Mesenchymal stem cell (in vitro differentiated cells and primary cell): ENCODE measurements at regions not wholly inside any gene's neighbourhood (a gene's known extent, or its start where the extent isn't known, plus 50 kb on each side); places are given as distances from the start of the nearest gene placed in this dataset.
A peak's percentile ranks its signal among the peaks of the same experiment; 100 is the strongest.

Experiments used
- DNase-seq: peaks from one replicate; pipeline ENCODE4 v3.0.0-alpha.2; 2013
- H2AFZ ChIP-seq: one replicate; pipeline ENCODE4 v1.6.1; 2013; ENCODE audit warnings: low read depth, mild to moderate bottlenecking, control low read depth, inconsistent platforms, low read length, moderate library complexity
- H2AK5ac ChIP-seq: 2 replicates; pipeline ENCODE4 v1.6.1; 2013; ENCODE audit warnings: low read length, moderate library complexity, mild to moderate bottlenecking, inconsistent platforms; ENCODE audit not compliant: severe bottlenecking
- H2BK120ac ChIP-seq: one replicate; pipeline ENCODE4 v1.6.1; 2013; ENCODE audit warnings: low read depth, mild to moderate bottlenecking, inconsistent platforms, low read length, moderate library complexity
- H2BK12ac ChIP-seq, 2 experiments: one replicate each; pipeline ENCODE4 v1.6.1; 2013; ENCODE audit warnings: inconsistent platforms in 2 of 2, low read length in 2 of 2, mild to moderate bottlenecking in 2 of 2, moderate library complexity in 2 of 2, control low read depth in 1 of 2
- H2BK15ac ChIP-seq: one replicate; pipeline ENCODE4 v1.6.1; 2013; ENCODE audit warnings: mild to moderate bottlenecking, low read depth, inconsistent platforms; ENCODE audit not compliant: poor library complexity, severe bottlenecking
- H2BK5ac ChIP-seq: 2 replicates; pipeline ENCODE4 v1.6.1; 2013; ENCODE audit warnings: low read depth, mild to moderate bottlenecking, low read length, control low read depth, inconsistent platforms; ENCODE audit not compliant: poor library complexity, severe bottlenecking
- H3K14ac ChIP-seq, 2 experiments: one replicate each; pipeline ENCODE4 v1.6.1; 2013; ENCODE audit warnings: inconsistent platforms in 2 of 2, low read length in 2 of 2, control low read depth in 1 of 2, mild to moderate bottlenecking in 1 of 2, moderate library complexity in 1 of 2
- H3K18ac ChIP-seq, 2 experiments: one replicate each; pipeline ENCODE4 v1.6.1; 2013; ENCODE audit warnings: inconsistent platforms in 2 of 2, low read length in 2 of 2, control low read depth in 1 of 2, low read depth in 1 of 2, mild to moderate bottlenecking in 1 of 2
- H3K23ac ChIP-seq, 2 experiments: one replicate each; pipeline ENCODE4 v1.6.1; 2013; ENCODE audit warnings: inconsistent platforms in 2 of 2, low read length in 2 of 2, mild to moderate bottlenecking in 2 of 2, moderate library complexity in 2 of 2, control low read depth in 1 of 2
- H3K27ac ChIP-seq: 2 replicates; pipeline ENCODE4 v1.5.1; 2013; ENCODE audit warnings: mild to moderate bottlenecking, moderate library complexity, low read length, control low read depth, inconsistent platforms; ENCODE audit not compliant: poor library complexity, severe bottlenecking
- H3K27me3 ChIP-seq, 2 experiments: 2 replicates each; pipeline versions ENCODE4 v1.6.1 to v1.7.0; 2013; ENCODE audit warnings: low read length in 2 of 2, mild to moderate bottlenecking in 2 of 2, moderate library complexity in 2 of 2, control low read depth in 1 of 2, inconsistent platforms in 1 of 2; ENCODE audit not compliant: control insufficient read depth in 1 of 2, insufficient read depth in 1 of 2
- H3K36me3 ChIP-seq, 2 experiments: 2 replicates each; pipeline versions ENCODE4 v1.6.1 to v1.7.0; 2013; ENCODE audit warnings: low read length in 2 of 2, control low read depth in 1 of 2, inconsistent platforms in 1 of 2, low read depth in 1 of 2, mild to moderate bottlenecking in 1 of 2; ENCODE audit not compliant: insufficient read depth in 2 of 2, control insufficient read depth in 1 of 2
- H3K4ac ChIP-seq, 2 experiments: one replicate each; pipeline ENCODE4 v1.6.1; 2013; ENCODE audit warnings: inconsistent platforms in 2 of 2, low read length in 2 of 2, mild to moderate bottlenecking in 2 of 2, moderate library complexity in 2 of 2, control low read depth in 1 of 2, low read depth in 1 of 2
- H3K4me1 ChIP-seq: 2 replicates; pipeline ENCODE4 v1.6.1; 2013; ENCODE audit warnings: low read depth, low read length, control low read depth; ENCODE audit not compliant: control insufficient read depth, insufficient read depth
- H3K4me2 ChIP-seq: 2 replicates; pipeline ENCODE4 v1.6.1; 2013; ENCODE audit warnings: low read length, mild to moderate bottlenecking, inconsistent platforms; ENCODE audit not compliant: poor library complexity, severe bottlenecking
- H3K4me3 ChIP-seq, 2 experiments: 2 replicates each; pipeline versions ENCODE4 v1.5.1 to v1.7.0; 2013; ENCODE audit warnings: low read length in 2 of 2, mild to moderate bottlenecking in 2 of 2, control low read depth in 1 of 2, low read depth in 1 of 2; ENCODE audit not compliant: insufficient read depth in 1 of 2
- H3K79me1 ChIP-seq: replicated peaks from 2 replicates; pipeline ENCODE4 v1.6.1; 2013; ENCODE audit warnings: mild to moderate bottlenecking, control low read depth, low read length, inconsistent platforms; ENCODE audit not compliant: poor library complexity, severe bottlenecking
- H3K9ac ChIP-seq: 2 replicates; pipeline ENCODE4 v1.7.0; 2013; ENCODE audit warnings: mild to moderate bottlenecking, low read length, moderate library complexity
- H3K9me3 ChIP-seq: 2 replicates; pipeline ENCODE4 v1.7.0; 2013; ENCODE audit warnings: mild to moderate bottlenecking, low read length; ENCODE audit not compliant: control insufficient read depth
- H4K8ac ChIP-seq: one replicate; pipeline ENCODE4 v1.6.1; 2013; ENCODE audit warnings: inconsistent platforms, mild to moderate bottlenecking, low read length, moderate library complexity
- H4K91ac ChIP-seq: one replicate; pipeline ENCODE4 v1.6.1; 2013; ENCODE audit warnings: mild to moderate bottlenecking, low read length, inconsistent platforms
- WGBS: methylation state at CpG from one replicate; pipeline ENCODE4 v1.1.7; 2013; ENCODE audit warnings: mixed read lengths; 5-methylcytosine and 5-hydroxymethylcytosine counted together

DNA sequence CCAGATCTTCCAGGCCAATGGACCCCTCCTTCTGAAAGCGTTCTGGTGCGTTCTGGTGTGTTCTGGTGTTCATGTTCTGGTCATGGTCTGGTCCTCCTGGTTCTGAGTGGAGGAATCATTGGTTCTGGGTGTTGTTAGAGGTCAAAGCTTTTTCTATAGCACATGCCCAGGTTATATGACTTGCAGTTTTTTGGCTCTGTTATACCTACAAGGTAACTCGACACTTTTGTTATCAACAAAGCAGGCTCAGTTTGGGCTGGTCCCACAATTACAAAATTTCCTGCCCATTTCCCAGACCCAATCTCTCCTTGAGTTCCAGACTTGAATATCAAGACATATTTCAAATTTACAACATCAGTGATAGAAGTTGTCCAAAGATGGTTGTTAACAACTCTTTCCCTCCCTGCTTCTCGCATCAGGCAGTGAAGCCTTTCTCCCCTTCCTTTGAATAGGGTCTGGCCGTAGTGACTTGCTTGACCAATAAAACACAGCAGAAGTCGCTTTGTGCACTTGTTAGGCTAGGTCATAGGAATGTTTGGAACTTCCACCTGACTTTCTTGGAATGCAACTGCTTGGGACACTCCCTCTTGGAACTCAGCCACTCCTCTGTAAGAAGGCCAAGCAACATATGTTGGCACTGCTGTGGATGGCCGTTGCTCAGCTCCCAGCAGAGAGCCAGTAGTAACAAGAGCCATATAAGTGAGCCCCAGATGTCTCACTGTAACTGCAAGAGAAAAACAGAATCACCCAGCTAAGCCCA is 83.1 kb upstream of the STEAP1B start:
- Histone ChIP-seq H3K23ac (no peak overlapping the region), H3K79me1 (peaks cover 2% of the 10 kb centered on the region), H2AK5ac (peak overlapping the region; percentile 92), H2BK120ac (peak overlapping the region; percentile 52), H4K8ac (no peak overlapping the region), H3K27ac (peak overlapping the region; percentile 78), H3K9me3 (peaks cover 6% of the 10 kb centered on the region), H3K9ac (no peak overlapping the region), H2BK15ac (peak overlapping the region; percentile 13), H3K36me3 (no peaks in the 10 kb centered on the region), H2BK5ac (no peak overlapping the region), H3K14ac (no peak overlapping the region), H3K4me2 (no peak overlapping the region), H2BK12ac (peak overlapping the region; percentile 12 to 86), H4K91ac (peak overlapping the region; percentile 45), H3K4me1 (peaks cover 14% of the 10 kb centered on the region), H3K4ac (peak overlapping the region in 1 of 2 experiments; percentile 77), H2AFZ (no peak overlapping the region), H3K27me3 (no peaks in the 10 kb centered on the region), H3K4me3 (no peak overlapping the region), H3K18ac (peak overlapping the region; percentile 22 to 76)
- 71% methylated on average over 6 of the region's 7 CpGs for WGBS
- DNase-seq, result peak; percentile 46

DNA sequence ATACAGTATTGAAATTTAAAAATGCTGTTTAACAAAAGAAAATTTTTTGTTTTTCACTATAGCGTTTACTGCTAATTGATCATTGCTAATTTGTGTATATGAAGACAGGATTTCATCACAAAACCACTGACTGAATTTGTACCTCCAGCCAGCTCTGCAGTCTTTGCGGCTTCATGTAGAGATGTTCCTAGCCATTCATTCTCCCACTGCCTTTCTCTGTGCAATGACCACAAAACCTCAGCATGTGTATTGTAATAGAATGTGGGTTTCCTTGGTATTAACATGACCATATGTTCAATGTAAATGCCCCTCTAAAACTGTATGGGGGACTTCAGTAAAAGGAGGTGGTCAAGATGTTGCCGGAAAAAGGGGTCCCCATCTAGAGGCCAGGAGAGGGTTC is 81.1 kb upstream of the STEAP1B start:
- H3K9me3 ChIP-seq, result peaks cover 6% of the 10 kb centered on the region
- 100% methylated on average over 1 of the region's 3 CpGs for WGBS

DNA sequence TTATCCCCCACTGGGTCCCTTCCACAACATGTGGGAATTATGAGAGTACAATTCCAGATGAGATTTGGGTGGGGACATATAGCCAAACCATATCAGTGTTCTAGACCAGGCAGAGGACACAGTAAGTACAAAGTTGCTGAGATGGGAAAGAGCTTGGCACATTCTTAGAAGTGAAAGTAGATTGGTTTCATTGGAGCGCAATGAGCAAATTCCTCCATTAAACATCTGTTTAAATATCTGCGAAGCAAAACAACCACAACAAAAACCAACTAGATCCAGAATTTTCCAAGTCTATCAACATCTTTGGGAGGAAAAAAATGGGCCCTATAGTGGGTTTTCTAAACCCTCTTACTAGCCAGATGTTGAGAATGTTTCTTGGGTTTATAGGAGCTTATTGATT is 80.0 kb upstream of the STEAP1B start:
- no peak overlapping the region for H3K14ac ChIP-seq
- WGBS, result no CpG with 5 or more reads among the region's 2 CpGs

More for the DNA sequence above, 81.1 kb upstream of the STEAP1B start:
- Histone ChIP-seq H2BK120ac (no peak overlapping the region), H3K23ac (no peak overlapping the region), H3K18ac (no peak overlapping the region), H4K8ac (no peak overlapping the region), H2BK12ac (no peak overlapping the region), H3K79me1 (peaks cover 2% of the 10 kb centered on the region), H3K4me2 (no peak overlapping the region), H3K9ac (no peak overlapping the region), H3K4ac (no peak overlapping the region), H2BK5ac (no peak overlapping the region), H3K14ac (no peak overlapping the region), H2BK15ac (no peak overlapping the region), H3K27ac (no peak overlapping the region), H3K27me3 (no peaks in the 10 kb centered on the region), H2AK5ac (no peak overlapping the region), H3K36me3 (no peaks in the 10 kb centered on the region), H2AFZ (no peak overlapping the region), H3K4me1 (peaks cover 12% of the 10 kb centered on the region), H4K91ac (no peak overlapping the region), H3K4me3 (no peak overlapping the region)
- DNase-seq, result no peak

DNA sequence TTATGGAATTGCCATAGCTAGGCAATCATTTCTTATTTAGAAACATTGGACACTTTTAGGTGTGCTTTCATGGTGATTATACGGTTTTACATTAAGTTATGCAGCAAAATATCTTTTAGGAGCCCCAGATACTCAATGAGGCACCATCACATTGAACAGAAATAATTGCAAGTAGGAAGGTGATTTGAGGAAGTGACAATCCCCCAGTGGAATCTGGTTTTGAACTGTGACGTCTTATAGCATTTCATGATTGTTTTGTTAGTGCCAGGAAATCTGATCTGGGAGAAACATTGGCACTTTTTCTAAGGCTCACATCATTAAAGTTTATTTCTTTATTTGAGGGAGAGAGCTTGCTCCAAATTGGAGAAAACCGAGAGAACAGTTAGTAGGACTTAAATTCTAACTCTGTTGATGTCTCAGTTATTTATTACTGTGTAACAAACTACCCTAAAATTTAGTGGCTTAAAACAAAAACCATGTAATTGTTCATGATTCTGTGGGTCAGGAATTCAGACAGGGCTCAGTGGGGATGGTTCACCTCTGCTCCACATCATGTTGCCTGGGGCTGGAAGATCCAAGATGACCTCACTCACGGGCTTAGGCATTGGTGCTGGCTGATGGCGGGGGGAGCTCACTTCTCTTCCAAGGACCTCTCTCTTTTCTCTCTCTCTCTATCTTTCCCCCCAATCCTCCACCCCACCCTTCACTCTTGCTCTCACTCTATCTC is 78.2 kb upstream of the STEAP1B start:
- H4K8ac ChIP-seq, result peak overlapping the region; percentile 16
- H3K4ac ChIP-seq, result peak overlapping the region; percentile 47 to 54
- peaks cover 6% of the 10 kb centered on the region for H3K9me3 ChIP-seq
- no peak overlapping the region for H3K4me2 ChIP-seq
- no peak overlapping the region for H2AFZ ChIP-seq
- peak overlapping the region; percentile 79 for H2BK5ac ChIP-seq
- H2BK12ac ChIP-seq, result peak overlapping the region in 1 of 2 experiments; percentile 75
- no peak overlapping the region for H3K4me3 ChIP-seq
- peak overlapping the region; percentile 66 for H3K9ac ChIP-seq
- H3K27me3 ChIP-seq, result no peaks in the 10 kb centered on the region
- H4K91ac ChIP-seq, result peak overlapping the region; percentile 74
- peak; percentile 82 for DNase-seq
- peaks cover 5% of the 10 kb centered on the region for H3K79me1 ChIP-seq
- H2AK5ac ChIP-seq, result peak overlapping the region; percentile 68
- WGBS, result 30% methylated on average over 3 of the region's 5 CpGs
- no peaks in the 10 kb centered on the region for H3K36me3 ChIP-seq
- no peak overlapping the region for H3K23ac ChIP-seq
- H2BK15ac ChIP-seq, result peak overlapping the region; percentile 26
- H3K27ac ChIP-seq, result peak overlapping the region; percentile 99
- peaks cover 11% of the 10 kb centered on the region for H3K4me1 ChIP-seq
- peak overlapping the region; percentile 37 to 89 for H3K18ac ChIP-seq
- no peak overlapping the region for H3K14ac ChIP-seq
- H2BK120ac ChIP-seq, result peak overlapping the region; percentile 77

More for the DNA sequence above, 80.0 kb upstream of the STEAP1B start:
- no peak overlapping the region for H3K23ac ChIP-seq
- no peak overlapping the region for H3K9ac ChIP-seq
- no peak for DNase-seq
- peaks cover 6% of the 10 kb centered on the region for H3K9me3 ChIP-seq
- H3K36me3 ChIP-seq, result no peaks in the 10 kb centered on the region
- H3K27ac ChIP-seq, result no peak overlapping the region
- peaks cover 11% of the 10 kb centered on the region for H3K4me1 ChIP-seq
- peak overlapping the region; percentile 55 for H2BK120ac ChIP-seq
- peak overlapping the region in 1 of 2 experiments; percentile 30 for H3K18ac ChIP-seq
- H2AFZ ChIP-seq, result no peak overlapping the region
- H4K91ac ChIP-seq, result no peak overlapping the region
- H4K8ac ChIP-seq, result no peak overlapping the region
- no peak overlapping the region for H3K4me3 ChIP-seq
- H3K27me3 ChIP-seq, result no peaks in the 10 kb centered on the region
- no peak overlapping the region for H2BK15ac ChIP-seq
- H2BK5ac ChIP-seq, result no peak overlapping the region
- H2AK5ac ChIP-seq, result peak overlapping the region; percentile 50
- no peak overlapping the region for H3K4ac ChIP-seq
- no peak overlapping the region for H3K4me2 ChIP-seq
- H3K79me1 ChIP-seq, result peaks cover 5% of the 10 kb centered on the region
- H2BK12ac ChIP-seq, result peak overlapping the region in 1 of 2 experiments; percentile 52
